ENCODE measurements at regions not wholly inside any gene's neighbourhood (a gene's known extent, or its start where the extent isn't known, plus 50 kb on each side); places are given as distances from the start of the nearest gene placed in this dataset.
"Not testable (repeated sequence)": the region's sequence is repeated elsewhere in the genome, so short reads cannot be mapped to it uniquely, and the experiment has no call there.

GRCh38 chr9:73890685-73891277 is 606.4 kb upstream of the RORB start:
- no peak for DNase-seq

GRCh38 chr9:73892335-73892734 is 604.8 kb upstream of the RORB start:
- no peak for DNase-seq

- DNase-seq = no peak
Measured at GRCh38 chr9:73893230-73893629, 603.9 kb upstream of the RORB start.

- no peak for DNase-seq
Measured at GRCh38 chr9:73896061-73896460, 601.1 kb upstream of the RORB start.

- DNase-seq = no peak
Measured at GRCh38 chr9:73906671-73907070, 590.5 kb upstream of the RORB start.

- DNase-seq = no peak
Measured at GRCh38 chr9:73911804-73912203, 585.3 kb upstream of the RORB start.

- no peak for DNase-seq
Measured at GRCh38 chr9:73916016-73916673, 581.0 kb upstream of the RORB start.

- no peak for DNase-seq
Measured at GRCh38 chr9:73919712-73920111, 577.4 kb upstream of the RORB start.

- DNase-seq = no peak
Measured at GRCh38 chr9:73923796-73924195, 573.3 kb upstream of the RORB start.

GRCh38 chr9:73951147-73951546 is 546.0 kb upstream of the RORB start:
- no peak for DNase-seq

GRCh38 chr9:73962792-73963191 is 534.3 kb upstream of the RORB start:
- DNase-seq = no peak

- DNase-seq = no peak
Measured at GRCh38 chr9:73969936-73970335, 527.2 kb upstream of the RORB start.

GRCh38 chr9:73976424-73976823 is 520.7 kb upstream of the RORB start:
- DNase-seq = not testable (repeated sequence)

- DNase-seq = no peak
Measured at GRCh38 chr9:73979894-73980264, 517.3 kb upstream of the RORB start.

- no peak for DNase-seq
Measured at GRCh38 chr9:73980754-73981153, 516.4 kb upstream of the RORB start.

- DNase-seq = no peak
Measured at GRCh38 chr9:73981405-73981804, 515.7 kb upstream of the RORB start.

GRCh38 chr9:73995836-73996235 is 501.3 kb upstream of the RORB start:
- no peak for DNase-seq

GRCh38 chr9:73996844-73997243 is 500.3 kb upstream of the RORB start:
- DNase-seq = no peak

GRCh38 chr9:74001382-74001781 is 495.8 kb upstream of the RORB start:
- no peak for DNase-seq

- no peak for DNase-seq
Measured at GRCh38 chr9:74006935-74007334, 490.2 kb upstream of the RORB start.

GRCh38 chr9:74007833-74008232 is 489.3 kb upstream of the RORB start:
- DNase-seq = no peak

- DNase-seq = no peak
Measured at GRCh38 chr9:74016004-74016403, 481.1 kb upstream of the RORB start.

GRCh38 chr9:74025402-74025925 is 471.7 kb upstream of the RORB start:
- no peak for DNase-seq

- DNase-seq = no peak
Measured at GRCh38 chr9:74032421-74032820, 464.7 kb upstream of the RORB start.

GRCh38 chr9:74035786-74036185 is 461.3 kb upstream of the RORB start:
- no peak for DNase-seq

All from NCI-H69 (cell line).